ENCODE measurements at regions not wholly inside any gene's neighbourhood (a gene's known extent, or its start where the extent isn't known, plus 50 kb on each side); places are given as distances from the start of the nearest gene placed in this dataset.

DNA sequence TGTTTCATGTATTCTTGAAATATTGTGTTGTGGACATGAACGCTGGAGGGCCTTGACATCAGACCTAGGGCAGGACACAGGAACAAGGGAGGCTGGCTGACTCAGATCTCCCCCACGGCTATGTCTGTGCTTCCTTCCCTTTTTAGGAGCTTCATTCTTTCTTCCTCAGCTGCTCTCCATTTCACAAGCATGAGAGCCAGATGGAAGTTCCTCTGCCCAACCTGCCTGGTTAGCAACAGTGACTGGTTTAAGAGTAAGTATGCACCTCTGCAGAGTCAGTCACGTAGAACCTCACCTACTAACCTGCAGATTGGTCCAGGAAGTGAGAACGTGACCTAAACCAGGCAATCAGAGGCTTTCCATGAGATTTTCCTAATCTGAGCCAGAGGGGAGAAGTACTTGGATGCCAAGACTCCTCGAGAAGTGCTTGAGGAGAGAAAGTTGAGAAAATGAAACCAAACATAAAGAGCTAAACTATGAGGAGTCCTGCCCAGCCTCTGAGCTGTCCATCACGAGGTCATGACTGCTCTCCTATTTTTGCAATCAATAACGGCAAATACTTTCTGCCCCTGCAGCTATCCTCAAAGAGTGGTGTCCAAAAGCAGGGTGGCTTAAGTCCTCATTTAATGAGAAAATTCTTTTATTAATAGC is 465.2 kb upstream of the CITED2 start:
- DNase-seq, result no peak

GRCh38 chr6:139834232-139834631 is 459.8 kb upstream of the CITED2 start:
- DNase-seq, result no peak

GRCh38 chr6:139833592-139833991 is 459.1 kb upstream of the CITED2 start:
- no peak for DNase-seq

- no peak for DNase-seq
These were observed 458.3 kb upstream of the CITED2 start for GRCh38 chr6:139832493-139833305.

- no peak for DNase-seq
These were observed 455.1 kb upstream of the CITED2 start for GRCh38 chr6:139829576-139829975.

DNA sequence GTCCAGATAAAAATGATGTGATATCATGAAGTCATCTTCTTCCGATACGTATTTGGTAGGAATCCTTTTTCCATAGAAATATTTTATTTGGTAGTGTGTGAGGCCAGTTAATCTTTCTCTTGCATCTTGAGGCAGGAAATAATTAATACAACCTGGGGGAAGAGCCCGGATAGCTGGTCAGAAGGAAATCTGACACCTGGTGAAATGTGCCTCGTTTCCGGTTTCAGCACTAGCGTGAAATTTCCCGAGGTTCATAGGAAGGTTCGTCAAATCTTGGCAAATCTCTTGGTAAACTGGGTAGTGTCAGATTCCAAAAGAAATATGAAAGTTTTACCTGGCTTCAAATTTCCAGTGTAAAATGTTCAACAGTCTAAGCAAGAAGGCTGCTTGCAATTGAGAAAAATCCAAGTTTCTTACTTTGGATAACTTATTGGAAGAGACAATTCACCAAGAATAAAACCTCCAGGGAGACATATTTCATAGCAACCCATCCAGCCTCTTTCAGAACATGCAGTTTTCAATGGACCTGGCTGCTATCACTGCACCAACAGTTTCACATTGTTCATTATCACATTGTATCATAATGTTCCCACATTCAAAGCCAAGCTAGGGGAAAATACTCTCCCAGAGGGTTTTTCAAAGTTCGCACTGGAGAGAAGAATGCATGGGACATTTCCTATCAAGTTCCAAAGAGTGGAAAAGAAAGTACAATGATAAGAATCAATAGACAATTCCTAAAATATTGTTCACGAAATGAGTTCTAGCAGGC is 454.5 kb upstream of the CITED2 start:
- no peak for DNase-seq

GRCh38 chr6:139825935-139826374 is 451.5 kb upstream of the CITED2 start:
- no peak for DNase-seq

DNA sequence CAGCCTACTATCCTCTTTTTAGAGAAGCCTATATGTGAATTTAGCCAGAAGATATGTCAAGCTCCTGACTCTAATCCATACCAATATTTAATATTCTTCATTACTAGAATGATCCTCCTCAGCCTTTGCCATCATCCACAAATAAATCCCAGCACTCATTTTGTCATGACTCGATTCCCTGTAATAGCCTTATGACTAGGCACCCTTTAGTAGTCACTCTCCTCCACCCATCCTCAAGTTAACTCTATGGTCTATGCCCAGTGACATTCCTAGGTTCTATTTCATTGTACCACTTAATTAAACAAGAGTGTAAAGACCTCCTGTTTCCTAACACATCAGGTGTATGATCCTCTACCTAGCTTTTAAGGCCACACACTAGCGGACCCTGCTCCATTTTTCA is 450.4 kb upstream of the CITED2 start:
- DNase-seq, result no peak

DNA sequence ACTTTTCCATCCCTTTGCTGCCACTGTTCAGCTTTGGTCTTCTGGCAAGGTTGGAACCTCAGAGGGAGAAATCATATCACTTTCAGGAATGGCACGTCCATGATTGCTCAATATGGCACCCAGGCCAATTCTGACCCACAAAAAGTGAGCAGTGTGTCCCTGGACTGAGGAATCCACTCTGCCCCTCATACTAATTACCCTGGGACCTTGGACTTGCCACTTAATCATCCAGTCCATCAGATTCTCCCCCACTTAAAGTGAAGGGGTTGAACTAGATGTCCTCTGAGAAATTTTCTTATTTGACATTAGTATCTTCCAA is 449.3 kb upstream of the CITED2 start:
- DNase-seq, result no peak

GRCh38 chr6:139823099-139823807 is 448.8 kb upstream of the CITED2 start:
- DNase-seq, result no peak

GRCh38 chr6:139821676-139822223 is 447.3 kb upstream of the CITED2 start:
- no peak for DNase-seq

GRCh38 chr6:139820210-139820609 is 445.8 kb upstream of the CITED2 start:
- no peak for DNase-seq

GRCh38 chr6:139819776-139820175 is 445.3 kb upstream of the CITED2 start:
- DNase-seq, result no peak

DNA sequence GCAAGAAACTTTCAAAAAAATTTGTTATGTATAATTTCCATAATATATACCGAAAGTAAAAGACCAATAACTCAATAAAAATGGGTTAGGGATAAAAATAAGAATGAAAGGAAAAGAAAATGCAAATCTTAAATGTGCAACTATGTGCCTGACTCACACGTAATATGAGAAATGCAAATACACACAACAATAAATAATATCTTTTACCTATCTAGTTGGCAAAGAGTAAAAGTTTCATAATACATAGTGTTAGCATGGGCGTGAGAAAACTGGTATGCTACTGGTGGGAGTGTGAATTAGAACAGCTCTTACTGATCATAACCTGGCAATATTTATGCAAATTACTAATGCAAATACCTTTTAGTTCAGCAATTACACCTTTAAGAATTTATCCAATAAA is 438.5 kb upstream of the CITED2 start:
- no peak for DNase-seq

- no peak for DNase-seq
These were observed 427.3 kb upstream of the CITED2 start for GRCh38 chr6:139801571-139802321.

DNA sequence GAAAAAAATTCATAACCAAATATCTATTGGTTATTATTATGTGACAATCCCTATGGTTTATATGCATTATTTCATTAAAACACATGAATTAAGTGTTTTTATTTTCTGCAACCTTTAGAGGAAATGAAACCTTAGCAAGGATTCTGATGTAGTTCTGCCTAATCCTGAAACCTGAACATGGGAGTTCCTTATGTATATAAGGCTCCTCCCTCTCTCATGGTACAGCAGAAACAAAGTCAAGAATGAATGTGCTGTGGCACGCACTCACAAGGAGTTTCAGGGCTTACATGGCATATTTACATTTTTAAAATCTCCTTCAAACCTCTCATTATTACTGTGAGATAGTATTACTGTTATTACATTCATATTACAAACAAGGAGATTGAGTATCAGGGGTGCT is 426.4 kb upstream of the CITED2 start:
- DNase-seq, result no peak

DNA sequence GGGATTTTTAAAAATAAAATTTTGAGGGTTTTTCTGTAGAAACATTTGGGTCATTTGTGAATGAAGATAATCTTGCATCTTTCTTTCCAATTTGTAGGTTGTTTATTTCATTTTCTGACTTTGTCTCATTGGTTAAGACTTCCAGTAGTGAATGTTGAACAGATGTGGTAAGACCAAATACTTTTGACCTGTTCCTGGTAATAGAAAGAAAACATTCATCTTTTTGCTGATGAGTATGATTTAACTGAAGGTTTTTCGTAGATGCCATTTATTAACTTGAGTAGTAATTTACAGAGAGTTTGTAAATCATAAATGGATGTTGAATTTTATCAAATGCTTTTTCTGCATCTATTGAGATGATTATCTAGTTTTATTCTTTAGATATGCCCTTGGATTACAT is 416.1 kb upstream of the CITED2 start:
- no peak for DNase-seq

- no peak for DNase-seq
These were observed 409.8 kb upstream of the CITED2 start for GRCh38 chr6:139784222-139784769.

GRCh38 chr6:139779988-139780774 is 405.7 kb upstream of the CITED2 start:
- no peak for DNase-seq

GRCh38 chr6:139778688-139779087 is 404.2 kb upstream of the CITED2 start:
- DNase-seq, result peak in 1 of 2 experiments; percentile 5

GRCh38 chr6:139778106-139778505 is 403.7 kb upstream of the CITED2 start:
- DNase-seq, result no peak
